SK-N-SH (cell line): ENCODE measurements at regions not wholly inside any gene's neighbourhood (a gene's known extent, or its start where the extent isn't known, plus 50 kb on each side); places are given as distances from the start of the nearest gene placed in this dataset.
A peak's percentile ranks its signal among the peaks of the same experiment; 100 is the strongest.

Experiments
- CTCF ChIA-PET: fragments of 300-600, 350-600 bp; formaldehyde crosslinking; extraction: SDS; loops from one replicate; lab custom pipeline; 2021; lab: Yijun Ruan, JAX
- POLR2A ChIA-PET: fragments of 350-600 bp; sonication (Branson Sonifier 250); formaldehyde crosslinking; extraction: SDS; loops from one replicate; lab custom pipeline; 2020; ENCODE audit warnings: antibody characterized with exemption, inconsistent platforms; lab: Yijun Ruan, JAX
- DNase-seq: peaks from one replicate; pipeline ENCODE4 v3.0.0; 2012
- H2AFZ ChIP-seq: fragments of 200-600 bp; sonication (generic); 2 replicates; pipeline ENCODE4 v1.8.1; 2016; ENCODE audit warnings: antibody characterized with exemption, mild to moderate bottlenecking, low read depth
- H3F3A ChIP-seq: fragments of 200-600 bp; sonication (generic); replicated peaks from 2 replicates; pipeline ENCODE3; 2016; ENCODE audit warnings: antibody characterized with exemption, mild to moderate bottlenecking; ENCODE audit not compliant: insufficient read depth
- H3K27ac ChIP-seq, 2 experiments: fragments of 200-500 bp in 1 of 2; fragments of 200-600 bp in 1 of 2; sonication (Bioruptor generic) in 1 of 2; sonication (generic), shearing (Covaris generic) in 1 of 2; 2 replicates each; pipeline versions ENCODE4 v1.5.1 to v1.6.1; 2014 to 2016; ENCODE audit warnings: low read depth in 2 of 2, inconsistent platforms in 1 of 2, low read length in 1 of 2, mild to moderate bottlenecking in 1 of 2, mixed read lengths in 1 of 2
- H3K27me3 ChIP-seq: fragments of 200-600 bp; sonication (generic), shearing (Covaris generic); 2 replicates; pipeline ENCODE4 v1.6.1; 2016; ENCODE audit warnings: mixed run types; ENCODE audit not compliant: insufficient read depth
- H3K36me3 ChIP-seq, 2 experiments: fragments of 200-500 bp in 1 of 2; fragments of 200-600 bp in 1 of 2; sonication (Bioruptor generic) in 1 of 2; sonication (generic) in 1 of 2; replicated peaks in 1 of 2; 2 replicates each; pipeline versions ENCODE3 to v1.5.1; 2014 to 2016; ENCODE audit warnings: low read length in 1 of 2, mild to moderate bottlenecking in 1 of 2; ENCODE audit not compliant: insufficient read depth in 2 of 2, control insufficient read depth in 1 of 2
- H3K4me1 ChIP-seq, 2 experiments: fragments of 200-500 bp in 1 of 2; fragments of 200-600 bp in 1 of 2; sonication (Bioruptor generic) in 1 of 2; sonication (generic), shearing (Covaris generic) in 1 of 2; 2 replicates each; pipeline versions ENCODE4 v1.5.1 to v1.6.1; 2014 to 2016; ENCODE audit warnings: low read depth in 1 of 2, low read length in 1 of 2, mixed run types in 1 of 2; ENCODE audit not compliant: insufficient read depth in 2 of 2, control insufficient read depth in 1 of 2
- H3K4me2 ChIP-seq: fragments of 200-600 bp; sonication (generic), shearing (Covaris generic); 2 replicates; pipeline ENCODE4 v1.6.1; 2017; ENCODE audit warnings: mixed run types
- H3K4me3 ChIP-seq, 2 experiments: fragments of 200-500 bp in 1 of 2; fragments of 200-600 bp in 1 of 2; sonication (Bioruptor generic) in 1 of 2; sonication (generic), shearing (Covaris generic) in 1 of 2; 2 replicates each; pipeline versions ENCODE4 v1.5.1 to v1.8.1; 2014 to 2016; ENCODE audit warnings: low read depth in 2 of 2, inconsistent platforms in 1 of 2, low read length in 1 of 2, mild to moderate bottlenecking in 1 of 2, mixed read lengths in 1 of 2, moderate library complexity in 1 of 2
- H3K79me2 ChIP-seq: fragments of 200-600 bp; sonication (generic); 2 replicates; pipeline ENCODE4 v1.8.1; 2017; ENCODE audit warnings: mild to moderate bottlenecking; ENCODE audit not compliant: insufficient read depth
- H3K9ac ChIP-seq: fragments of 200-600 bp; sonication (generic); 2 replicates; pipeline ENCODE4 v1.6.1; 2017; ENCODE audit warnings: mixed run types
- H3K9me2 ChIP-seq: fragments of 200-600 bp; sonication (generic); 2 replicates; pipeline ENCODE4 v1.6.1; 2017; ENCODE audit warnings: mixed run types
- H3K9me3 ChIP-seq: fragments of 200-600 bp; sonication (generic); 2 replicates; pipeline ENCODE4 v1.6.1; 2017; ENCODE audit warnings: mixed run types, mild to moderate bottlenecking, moderate library complexity
- H4K20me1 ChIP-seq: fragments of 200-600 bp; sonication (generic); 2 replicates; pipeline ENCODE4 v1.6.1; 2017; ENCODE audit warnings: mild to moderate bottlenecking, mixed run types; ENCODE audit not compliant: insufficient read depth
- CTCF ChIP-seq: fragments of 200-600 bp; sonication (generic); IDR thresholded peaks from 2 replicates; pipeline ENCODE4 v1.6.1; 2017; ENCODE audit warnings: antibody characterized with exemption, mild to moderate bottlenecking, moderate library complexity
- ELF1 ChIP-seq: IDR thresholded peaks from 2 replicates; pipeline ENCODE4 v1.4.0; 2012
- EP300 ChIP-seq, 2 experiments: IDR thresholded peaks; 2 replicates each; pipeline versions ENCODE4 v1.4.0 to v1.6.1; 2012; ENCODE audit warnings: borderline replicate concordance in 1 of 2, low read depth in 1 of 2, low read length in 1 of 2
- EZH2phosphoT487 ChIP-seq: fragments of 200-600 bp; sonication (generic); IDR thresholded peaks from 2 replicates; pipeline ENCODE4 v1.6.1; 2017; ENCODE audit warnings: low read depth, mixed run types, mild to moderate bottlenecking, antibody characterized with exemption, moderate library complexity, borderline replicate concordance
- FOSL2 ChIP-seq: IDR thresholded peaks from 2 replicates; pipeline ENCODE4 v1.4.0; 2012; ENCODE audit warnings: low read depth, mild to moderate bottlenecking, moderate library complexity, borderline replicate concordance
- FOXJ3 ChIP-seq: sonication (generic); formaldehyde crosslinking; IDR thresholded peaks from 2 replicates; pipeline ENCODE4 v1.5.1; 2020; ENCODE audit warnings: mild to moderate bottlenecking, missing genetic modification reagents
- FOXM1 ChIP-seq: IDR thresholded peaks from 2 replicates; pipeline ENCODE4 v1.4.0; 2012; ENCODE audit warnings: low read depth, mild to moderate bottlenecking
- GABPA ChIP-seq: IDR thresholded peaks from 2 replicates; pipeline ENCODE4 v1.4.0; 2012; ENCODE audit warnings: low read depth, mild to moderate bottlenecking
- GATA2 ChIP-seq: sonication (generic); formaldehyde crosslinking; IDR thresholded peaks from 2 replicates; pipeline ENCODE4 v1.5.0; 2020; ENCODE audit warnings: mild to moderate bottlenecking, missing genetic modification reagents
- JUND ChIP-seq: IDR thresholded peaks from 2 replicates; pipeline ENCODE4 v1.4.0; 2012
- MAX ChIP-seq: IDR thresholded peaks from 2 replicates; pipeline ENCODE4 v1.4.0; 2012; ENCODE audit warnings: low read depth
- MEF2A ChIP-seq: IDR thresholded peaks from 2 replicates; pipeline ENCODE4 v1.4.0; 2012; ENCODE audit warnings: low read depth, borderline replicate concordance
- MXI1 ChIP-seq: IDR thresholded peaks from 2 replicates; pipeline ENCODE4 v1.6.1; 2012; ENCODE audit warnings: mild to moderate bottlenecking, low read depth, low read length, improper control_type of control experiment
- NFIC ChIP-seq: IDR thresholded peaks from 2 replicates; pipeline ENCODE4 v1.4.0; 2012; ENCODE audit warnings: borderline replicate concordance
- NRF1 ChIP-seq: IDR thresholded peaks from 2 replicates; pipeline ENCODE4 v1.6.1; 2012; ENCODE audit warnings: low read depth, mild to moderate bottlenecking, low read length
- PBX3 ChIP-seq: IDR thresholded peaks from 2 replicates; pipeline ENCODE4; 2012
- POLR2AphosphoS5 ChIP-seq: IDR thresholded peaks from 2 replicates; pipeline ENCODE4 v1.6.1; 2012; ENCODE audit warnings: low read depth, low read length
- RAD21 ChIP-seq: IDR thresholded peaks from 2 replicates; pipeline ENCODE4 v1.6.1; 2012; ENCODE audit warnings: mild to moderate bottlenecking, low read length
- RXRA ChIP-seq: IDR thresholded peaks from 2 replicates; pipeline ENCODE4 v1.4.0; 2012; ENCODE audit warnings: low read depth, mild to moderate bottlenecking, borderline replicate concordance
- SIN3A ChIP-seq: IDR thresholded peaks from 2 replicates; pipeline ENCODE4 v1.6.1; 2012; ENCODE audit warnings: low read depth, mild to moderate bottlenecking, low read length, moderate library complexity, borderline replicate concordance
- SMC3 ChIP-seq: IDR thresholded peaks from 2 replicates; pipeline ENCODE4 v1.6.1; 2012; ENCODE audit warnings: low read depth, low read length, improper control_type of control experiment
- TEAD4 ChIP-seq: IDR thresholded peaks from 2 replicates; pipeline ENCODE4 v1.4.0; 2012; ENCODE audit warnings: mild to moderate bottlenecking, borderline replicate concordance; ENCODE audit not compliant: insufficient read depth
- USF2 ChIP-seq: fragments of 150-350 bp; IDR thresholded peaks from 2 replicates; pipeline ENCODE4 v1.6.1; 2017; ENCODE audit warnings: antibody characterized with exemption, low read length, low read depth, borderline replicate concordance
- WGBS: methylation state at CpG from one replicate; pipeline ENCODE4 v1.1.6; 2017; ENCODE audit warnings: low lambda C conversion rate; 5-methylcytosine and 5-hydroxymethylcytosine counted together
- TF ChIP-seq, protein P1 (sequence below): IDR thresholded peaks from 2 replicates; pipeline ENCODE4 v1.4.0; 2012; ENCODE audit warnings: low read depth, borderline replicate concordance

GRCh38 chr17:33387406-33387805, 94.3 kb upstream of the ASIC2 start:
- no peak overlapping the region for H2AFZ ChIP-seq
- POLR2A ChIA-PET: no interaction called here
- CTCF ChIA-PET: interaction anchor here (0.8 kb wide), 1 partner anchor 134 kb away, joined by 3 read pairs; no protein-coding TSS in a partner anchor
- H3K79me2 ChIP-seq: no peaks in the 10 kb centered on the region
- H4K20me1 ChIP-seq: no peaks in the 10 kb centered on the region
- no peak overlapping the region for H3K4me2 ChIP-seq
- no peak overlapping the region for H3K4me3 ChIP-seq
- no peak for TF ChIP-seq FOXM1
- no peaks in the 10 kb centered on the region for H3K9me3 ChIP-seq
- no peaks in the 10 kb centered on the region for H3K36me3 ChIP-seq
- no peak overlapping the region for H3K27ac ChIP-seq
- WGBS: 48% methylated on average over 7 of the region's 7 CpGs
- H3K9me2 ChIP-seq: no peaks in the 10 kb centered on the region
- peak; percentile 10 for DNase-seq
- no peaks in the 10 kb centered on the region for H3K27me3 ChIP-seq
- peaks cover 0 to 4% of the 10 kb centered on the region in 2 experiments; a peak in 1 of 4 replicates for H3K4me1 ChIP-seq
- H3F3A ChIP-seq: peaks cover 14% of the 10 kb centered on the region
- no peak overlapping the region for H3K9ac ChIP-seq

GRCh38 chr17:33389504-33390135, 96.5 kb upstream of the ASIC2 start:
- ChIA-PET CTCF (interaction anchor here (1.0 kb wide), 1 partner anchor 47 kb away, joined by 3 read pairs; no protein-coding TSS in a partner anchor), POLR2A (no interaction called here)
- Histone ChIP-seq H3K9me2 (no peaks in the 10 kb centered on the region), H3K36me3 (no peaks in the 10 kb centered on the region), H3K79me2 (no peaks in the 10 kb centered on the region), H3K27ac (peak overlapping the region in 1 of 2 experiments; percentile 66; a peak in 2 of 4 replicates), H4K20me1 (no peaks in the 10 kb centered on the region), H3K9ac (no peak overlapping the region), H3K4me3 (no peak overlapping the region), H3K27me3 (no peaks in the 10 kb centered on the region), H3F3A (peaks cover 14% of the 10 kb centered on the region), H3K4me1 (peaks cover 0 to 4% of the 10 kb centered on the region in 2 experiments; a peak in 1 of 4 replicates), H2AFZ (no peak overlapping the region), H3K4me2 (peak overlapping the region; percentile 39; the same call in 1 of the 2 replicates), H3K9me3 (no peaks in the 10 kb centered on the region)
- 34% methylated on average over 4 of the region's 4 CpGs for WGBS
- DNase-seq: no peak
- TF ChIP-seq FOXM1 (no peak), MEF2A (no peak), PBX3 (peak; percentile 86), EZH2phosphoT487 (no peak), EP300 (IDR thresholded peaks at IDR 0.05; ENCODE audit: borderline replicate concordance in 1 of 2, low read depth in 1 of 2, low read length in 1 of 2) (peak in 1 of 2 experiments; percentile 77; a peak in 2 of 4 replicates), SMC3 (no peak), GATA2 (CRISPR knock-in tag) (no peak), POLR2AphosphoS5 (no peak), FOSL2 (peak; percentile 72; the same call in 1 of the 2 replicates), GABPA (no peak), RXRA (0 out of 2 replicates have a peak, but pooled peaks have one; percentile 12), SIN3A (no peak), CTCF (no peak), JUND (peak; percentile 85), RAD21 (no peak), NRF1 (no peak), ELF1 (no peak), FOXJ3 (CRISPR knock-in tag) (no peak), USF2 (no peak), MXI1 (no peak), TEAD4 (peak; percentile 77), MAX (0 out of 2 replicates have a peak, but pooled peaks have one; percentile 6), NFIC (no peak)
- TF ChIP-seq, protein P1, sequence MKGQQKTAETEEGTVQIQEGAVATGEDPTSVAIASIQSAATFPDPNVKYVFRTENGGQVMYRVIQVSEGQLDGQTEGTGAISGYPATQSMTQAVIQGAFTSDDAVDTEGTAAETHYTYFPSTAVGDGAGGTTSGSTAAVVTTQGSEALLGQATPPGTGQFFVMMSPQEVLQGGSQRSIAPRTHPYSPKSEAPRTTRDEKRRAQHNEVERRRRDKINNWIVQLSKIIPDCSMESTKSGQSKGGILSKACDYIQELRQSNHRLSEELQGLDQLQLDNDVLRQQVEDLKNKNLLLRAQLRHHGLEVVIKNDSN: no peak
